ENCODE measurements at regions not wholly inside any gene's neighbourhood (a gene's known extent, or its start where the extent isn't known, plus 50 kb on each side); places are given as distances from the start of the nearest gene placed in this dataset.

GRCh38 chr3:177694951-177695350, 497.7 kb upstream of the TBL1XR1 start:
- no peak for TF ChIP-seq MLX (CRISPR knock-in tag; IDR thresholded peaks at IDR 0.05)
- TF ChIP-seq, protein P1, sequence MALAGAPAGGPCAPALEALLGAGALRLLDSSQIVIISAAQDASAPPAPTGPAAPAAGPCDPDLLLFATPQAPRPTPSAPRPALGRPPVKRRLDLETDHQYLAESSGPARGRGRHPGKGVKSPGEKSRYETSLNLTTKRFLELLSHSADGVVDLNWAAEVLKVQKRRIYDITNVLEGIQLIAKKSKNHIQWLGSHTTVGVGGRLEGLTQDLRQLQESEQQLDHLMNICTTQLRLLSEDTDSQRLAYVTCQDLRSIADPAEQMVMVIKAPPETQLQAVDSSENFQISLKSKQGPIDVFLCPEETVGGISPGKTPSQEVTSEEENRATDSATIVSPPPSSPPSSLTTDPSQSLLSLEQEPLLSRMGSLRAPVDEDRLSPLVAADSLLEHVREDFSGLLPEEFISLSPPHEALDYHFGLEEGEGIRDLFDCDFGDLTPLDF (CRISPR knock-in tag; IDR thresholded peaks at IDR 0.05): no peak
- TF ChIP-seq MAX (CRISPR knock-in tag; IDR thresholded peaks at IDR 0.05): no peak
- TF ChIP-seq, protein P2, sequence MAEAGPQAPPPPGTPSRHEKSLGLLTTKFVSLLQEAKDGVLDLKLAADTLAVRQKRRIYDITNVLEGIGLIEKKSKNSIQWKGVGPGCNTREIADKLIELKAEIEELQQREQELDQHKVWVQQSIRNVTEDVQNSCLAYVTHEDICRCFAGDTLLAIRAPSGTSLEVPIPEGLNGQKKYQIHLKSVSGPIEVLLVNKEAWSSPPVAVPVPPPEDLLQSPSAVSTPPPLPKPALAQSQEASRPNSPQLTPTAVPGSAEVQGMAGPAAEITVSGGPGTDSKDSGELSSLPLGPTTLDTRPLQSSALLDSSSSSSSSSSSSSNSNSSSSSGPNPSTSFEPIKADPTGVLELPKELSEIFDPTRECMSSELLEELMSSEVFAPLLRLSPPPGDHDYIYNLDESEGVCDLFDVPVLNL (CRISPR knock-in tag; IDR thresholded peaks at IDR 0.05; ENCODE audit: borderline replicate concordance, low read depth): no peak
- no peak for TF ChIP-seq CTCF (IDR thresholded peaks at IDR 0.05)
- TF ChIP-seq NR3C1 (CRISPR knock-in tag; conservative IDR thresholded peaks at IDR 0.05; ENCODE audit: low read depth): no peak
